ENCODE measurements at regions not wholly inside any gene's neighbourhood (a gene's known extent, or its start where the extent isn't known, plus 50 kb on each side); places are given as distances from the start of the nearest gene placed in this dataset.
A peak's percentile ranks its signal among the peaks of the same experiment; 100 is the strongest.

DNA sequence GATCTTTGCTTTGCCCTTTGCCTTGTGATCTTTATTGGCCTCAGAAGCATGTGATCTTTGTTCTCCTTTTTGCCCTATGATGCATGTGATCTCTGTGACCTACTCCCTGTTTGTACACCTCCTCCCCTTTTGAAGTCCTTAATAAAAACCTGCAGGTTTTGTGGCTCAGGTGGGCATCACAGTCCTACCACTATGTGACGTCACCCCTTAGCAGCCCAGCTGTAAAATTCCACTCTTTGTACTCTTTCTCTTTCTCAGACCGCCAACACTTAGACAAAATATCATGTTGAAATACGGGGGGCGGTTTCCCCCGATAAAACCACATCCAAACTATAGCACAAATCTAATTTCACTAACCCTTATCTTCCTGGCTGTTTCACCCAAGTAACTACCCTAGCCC, 76.7 kb upstream of the RAPGEF4 start:
- Mint-ChIP-seq H3K4me3 (no peak overlapping the region), H3K4me1 (no peaks in the 10 kb centered on the region), H3K27ac (no peak overlapping the region), H3K27me3 (peaks cover 0 to 4% of the 10 kb centered on the region in 2 donors), H3K9me3 (peaks cover 15 to 16% of the 10 kb centered on the region in 2 donors), H3K36me3 (peaks cover 6 to 9% of the 10 kb centered on the region in 2 donors)
- ATAC-seq (replicated peaks): no peak
- DNase-seq: no peak

DNA sequence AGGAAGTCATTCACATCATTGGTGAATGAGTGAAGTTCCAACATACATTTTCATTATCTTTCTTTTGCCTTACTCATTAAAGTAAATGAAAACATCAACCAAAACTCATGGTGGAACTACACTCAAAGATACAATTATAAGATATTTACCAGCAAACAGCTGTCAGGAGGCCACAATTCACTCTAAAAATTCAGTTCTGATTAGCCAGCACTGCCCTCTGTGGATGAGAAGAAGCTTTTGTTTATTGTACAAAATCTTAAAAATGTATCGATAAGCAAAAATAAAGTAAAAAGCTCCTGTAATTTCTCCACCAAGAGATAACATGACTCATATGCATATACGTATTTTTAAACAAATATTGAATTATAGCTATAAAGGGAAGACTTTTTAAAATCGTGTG, 73.5 kb upstream of the RAPGEF4 start:
- Mint-ChIP-seq H3K4me1 (no peaks in the 10 kb centered on the region), H3K4me3 (no peak overlapping the region), H3K36me3 (peaks cover 9 to 15% of the 10 kb centered on the region in 2 donors), H3K9me3 (peaks cover 28 to 30% of the 10 kb centered on the region in 2 donors), H3K27me3 (peaks cover 4 to 14% of the 10 kb centered on the region in 2 donors), H3K27ac (no peak overlapping the region)
- ATAC-seq (replicated peaks) (no peak), DNase-seq (no peak)

DNA sequence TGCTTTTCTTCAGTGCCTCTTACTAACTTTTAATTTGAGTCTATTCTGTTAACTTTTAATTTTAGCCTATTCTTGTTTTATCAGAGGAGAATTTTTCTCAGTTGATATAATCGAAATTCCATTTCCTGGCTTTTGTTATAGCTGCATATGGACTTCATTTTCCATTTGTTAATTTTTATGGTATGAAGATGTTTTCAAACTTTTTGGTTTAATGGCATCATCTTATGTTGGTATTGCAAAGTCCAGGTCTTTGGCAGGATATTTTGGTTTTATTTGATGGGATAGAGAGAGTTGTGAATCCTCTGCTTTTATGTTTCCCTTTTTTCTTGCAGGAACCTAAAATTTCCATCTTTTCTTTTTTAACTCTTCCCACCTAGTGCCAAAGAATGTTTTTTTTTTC, 70.9 kb upstream of the RAPGEF4 start:
- Mint-ChIP-seq H3K4me1 (no peaks in the 10 kb centered on the region), H3K36me3 (peaks cover 8 to 9% of the 10 kb centered on the region in 2 donors), H3K9me3 (peaks cover 14 to 22% of the 10 kb centered on the region in 2 donors), H3K27ac (no peak overlapping the region), H3K27me3 (peaks cover 4 to 14% of the 10 kb centered on the region in 2 donors), H3K4me3 (no peak overlapping the region)
- ATAC-seq (replicated peaks) (no peak), DNase-seq (no peak)

DNA sequence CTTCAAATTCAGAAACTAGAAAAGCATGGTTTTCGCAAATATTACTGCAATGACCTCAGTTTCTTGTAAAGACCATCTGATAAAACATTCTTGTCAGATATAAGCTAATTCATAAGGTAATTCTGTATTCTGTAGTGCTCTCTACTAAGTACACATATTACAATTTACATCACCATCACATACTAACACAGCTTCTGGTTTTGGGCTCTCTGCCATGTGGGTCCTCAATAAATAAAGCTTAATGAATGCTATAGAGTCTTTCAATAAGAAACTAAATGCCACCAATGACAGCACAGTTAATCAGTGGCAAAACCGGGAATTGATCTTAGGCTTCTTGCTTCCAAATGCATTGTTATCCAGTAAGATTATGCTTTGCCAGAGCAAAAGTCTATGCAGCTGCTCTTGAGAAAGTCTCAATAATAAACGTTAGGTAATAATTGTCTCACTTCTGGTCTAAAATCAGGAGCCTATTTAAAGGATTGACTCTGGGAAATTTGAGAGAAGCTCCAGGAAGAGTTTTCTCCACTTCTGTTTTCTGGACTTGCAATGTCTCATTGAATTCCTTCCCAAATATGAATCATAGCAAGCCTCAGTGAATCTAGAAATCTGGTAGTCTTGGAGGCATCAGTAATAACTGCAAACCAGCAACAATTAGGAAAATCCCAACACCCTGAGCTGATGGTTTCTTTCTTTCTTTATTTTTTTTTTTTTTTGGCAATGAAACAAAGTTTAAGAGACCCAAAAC, 67.9 kb upstream of the RAPGEF4 start:
- no peak overlapping the region for H3K4me3 Mint-ChIP-seq
- no peaks in the 10 kb centered on the region for H3K4me1 Mint-ChIP-seq
- no peak overlapping the region for H3K27ac Mint-ChIP-seq
- peaks cover 12 to 16% of the 10 kb centered on the region in 2 donors for H3K9me3 Mint-ChIP-seq
- H3K27me3 Mint-ChIP-seq: peaks cover 0 to 14% of the 10 kb centered on the region in 2 donors
- ATAC-seq (replicated peaks) (no peak), DNase-seq (no peak)
- peaks cover 4 to 6% of the 10 kb centered on the region in 2 donors for H3K36me3 Mint-ChIP-seq

DNA sequence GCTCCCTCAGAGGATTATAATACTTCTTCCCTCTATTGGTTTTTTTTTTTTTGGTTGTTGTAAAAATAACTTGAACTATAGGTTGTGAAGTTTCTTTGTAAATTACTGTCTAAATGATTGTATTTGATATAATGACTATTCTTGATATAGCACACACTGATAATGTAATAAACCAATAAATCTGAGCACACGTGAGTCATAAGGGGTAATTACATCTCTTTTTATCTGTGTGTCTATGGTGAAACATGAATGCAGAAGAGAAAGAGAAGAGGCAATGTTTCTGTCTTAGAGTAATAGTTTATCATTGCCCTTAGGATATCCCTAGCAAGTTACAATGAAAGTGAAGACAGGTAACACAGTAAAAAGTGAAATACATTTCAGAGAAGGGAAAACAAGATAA, 64.1 kb upstream of the RAPGEF4 start:
- H3K27ac Mint-ChIP-seq: no peak overlapping the region
- H3K4me1 Mint-ChIP-seq: peaks cover 3 to 6% of the 10 kb centered on the region in 2 donors
- no peak for ATAC-seq (replicated peaks)
- no peak for DNase-seq
- H3K27me3 Mint-ChIP-seq: peaks cover 3 to 16% of the 10 kb centered on the region in 2 donors
- peaks cover 8 to 12% of the 10 kb centered on the region in 2 donors for H3K9me3 Mint-ChIP-seq
- H3K4me3 Mint-ChIP-seq: no peak overlapping the region
- H3K36me3 Mint-ChIP-seq: peaks cover 2 to 7% of the 10 kb centered on the region in 2 donors

DNA sequence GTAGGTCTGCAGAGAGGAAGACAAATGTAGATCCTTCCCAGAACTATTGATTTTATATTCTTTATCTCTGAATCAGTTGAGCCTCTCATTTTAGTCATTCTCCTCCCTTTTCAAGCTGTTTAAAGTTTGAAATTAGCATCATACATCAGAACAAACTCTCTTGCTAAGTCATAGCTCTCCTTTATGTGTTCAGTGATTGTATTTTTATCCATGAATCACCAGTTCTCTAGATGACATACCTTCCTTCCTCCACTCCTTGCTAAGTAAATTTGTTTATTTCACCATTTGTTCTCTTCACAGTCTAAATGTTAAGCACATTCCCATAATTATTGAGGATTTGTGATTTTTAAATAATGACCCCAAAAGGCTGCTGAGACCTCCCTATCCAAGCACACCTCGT, 63.5 kb upstream of the RAPGEF4 start:
- ATAC-seq (replicated peaks): no peak
- Mint-ChIP-seq H3K4me1 (peaks cover 3 to 6% of the 10 kb centered on the region in 2 donors), H3K36me3 (peaks cover 2 to 6% of the 10 kb centered on the region in 2 donors), H3K9me3 (peaks cover 6 to 9% of the 10 kb centered on the region in 2 donors), H3K27me3 (peaks cover 3 to 16% of the 10 kb centered on the region in 2 donors), H3K27ac (no peak overlapping the region), H3K4me3 (no peak overlapping the region)
- no peak for DNase-seq

DNA sequence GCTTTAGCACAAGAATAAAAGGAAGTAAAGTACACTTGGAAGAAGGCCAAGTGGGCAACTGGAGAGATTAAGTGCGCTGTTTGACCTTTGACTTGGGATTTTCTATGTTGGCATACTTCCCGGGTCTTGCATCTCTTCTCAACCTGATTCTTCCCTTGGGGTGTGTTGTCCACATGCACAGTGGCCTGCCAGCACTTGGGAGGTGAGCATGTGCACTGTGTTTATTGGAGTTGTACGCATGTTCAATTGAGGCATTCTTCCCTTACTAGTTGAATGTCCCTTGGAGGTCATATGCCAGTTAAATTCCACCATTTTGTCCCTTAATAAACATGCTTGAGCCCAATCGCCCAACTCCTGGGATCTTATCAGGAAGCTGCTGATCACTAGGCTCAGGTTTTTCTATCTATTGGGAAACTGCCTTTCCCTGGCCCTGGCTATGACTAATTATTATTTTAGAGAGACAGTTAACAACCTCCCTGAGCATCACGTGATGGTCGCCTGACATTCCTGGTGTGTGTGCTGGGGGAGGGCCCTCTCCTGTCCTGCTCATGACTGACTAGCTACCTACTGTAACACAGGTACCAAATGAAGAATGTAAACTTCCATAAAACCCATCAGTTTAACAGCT, 62.5 kb upstream of the RAPGEF4 start:
- no peak overlapping the region for H3K4me3 Mint-ChIP-seq
- H3K27ac Mint-ChIP-seq: no peak overlapping the region
- H3K36me3 Mint-ChIP-seq: peaks cover 2 to 6% of the 10 kb centered on the region in 2 donors
- peaks cover 6 to 8% of the 10 kb centered on the region in 2 donors for H3K9me3 Mint-ChIP-seq
- no peak for DNase-seq
- peaks cover 3 to 6% of the 10 kb centered on the region in 2 donors for H3K4me1 Mint-ChIP-seq
- H3K27me3 Mint-ChIP-seq: peaks cover 3 to 16% of the 10 kb centered on the region in 2 donors
- no peak for ATAC-seq (replicated peaks)

DNA sequence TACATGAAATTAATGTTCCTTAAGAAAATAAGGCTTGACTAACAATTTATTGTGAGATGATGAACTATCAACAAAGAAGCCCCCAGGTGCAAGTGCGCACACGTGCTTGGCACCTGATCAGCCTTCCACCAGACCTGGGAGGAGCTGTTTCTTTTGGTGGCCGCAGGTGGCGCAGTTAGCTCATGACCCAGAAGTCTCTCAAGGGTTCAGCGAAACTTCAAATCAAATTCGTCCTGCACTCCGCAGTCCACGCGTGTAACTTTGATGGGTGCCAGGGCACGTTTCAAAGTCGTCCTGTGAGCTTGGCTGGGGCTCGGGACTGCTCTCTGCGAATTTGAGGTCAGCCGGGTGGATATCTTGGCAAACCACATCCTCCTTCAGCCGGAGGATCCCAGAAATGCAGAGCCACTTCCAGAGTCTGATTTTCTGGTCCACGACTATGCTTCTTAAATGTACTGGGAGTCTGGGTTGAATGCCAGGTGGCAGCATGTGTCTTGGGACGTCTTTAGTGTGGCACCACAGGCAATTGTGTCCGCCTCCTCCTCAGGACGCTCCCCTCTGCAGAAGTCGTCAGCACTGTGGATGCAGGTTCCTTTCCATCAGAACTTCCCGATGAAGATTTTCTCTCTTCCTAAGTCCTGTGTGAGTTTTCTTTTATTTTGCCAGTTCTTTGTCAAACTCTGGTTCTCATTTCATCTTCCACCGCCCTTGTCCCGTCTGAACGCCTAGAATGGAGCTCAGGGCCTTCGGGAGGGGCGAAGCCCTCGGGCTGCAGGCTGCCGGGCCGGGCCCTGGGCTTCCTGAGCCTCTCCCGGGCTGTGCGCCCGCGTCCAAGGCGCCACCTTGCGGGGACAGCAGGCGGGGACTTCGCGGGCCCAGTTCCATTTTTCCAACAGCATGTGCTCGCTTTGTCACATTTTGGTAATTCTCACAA, 61.3 kb upstream of the RAPGEF4 start:
- Mint-ChIP-seq H3K27me3 (peaks cover 3 to 16% of the 10 kb centered on the region in 2 donors), H3K4me1 (peaks cover 3 to 6% of the 10 kb centered on the region in 2 donors), H3K9me3 (peaks cover 6 to 8% of the 10 kb centered on the region in 2 donors), H3K36me3 (peaks cover 2 to 6% of the 10 kb centered on the region in 2 donors), H3K27ac (no peak overlapping the region), H3K4me3 (peak overlapping the region; percentile 55 to 76)
- peak; percentile 79 to 80 for ATAC-seq (replicated peaks)
- DNase-seq: no peak

DNA sequence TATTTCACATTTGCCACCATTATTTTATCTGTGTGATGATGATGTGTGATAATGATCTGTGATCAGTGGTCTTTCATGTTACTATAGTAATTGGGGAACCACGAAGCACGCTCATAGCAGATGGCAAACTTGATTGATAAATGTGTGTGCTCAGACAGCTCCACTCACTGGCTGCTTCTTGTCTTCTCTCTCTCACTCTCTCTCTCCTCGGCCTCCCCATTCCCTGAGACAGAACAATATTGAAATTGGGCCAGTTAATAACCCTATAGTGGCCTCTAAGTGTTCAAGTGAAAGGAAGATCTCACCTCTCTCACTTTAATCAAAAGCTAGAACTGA, 60.7 kb upstream of the RAPGEF4 start:
- peaks cover 3 to 6% of the 10 kb centered on the region in 2 donors for H3K4me1 Mint-ChIP-seq
- DNase-seq (no peak), ATAC-seq (replicated peaks) (peak in 1 of 2 donors; percentile 10)
- H3K9me3 Mint-ChIP-seq: peaks cover 6 to 8% of the 10 kb centered on the region in 2 donors
- H3K27ac Mint-ChIP-seq: no peak overlapping the region
- peaks cover 3 to 16% of the 10 kb centered on the region in 2 donors for H3K27me3 Mint-ChIP-seq
- no peak overlapping the region for H3K4me3 Mint-ChIP-seq
- H3K36me3 Mint-ChIP-seq: peaks cover 2 to 6% of the 10 kb centered on the region in 2 donors

DNA sequence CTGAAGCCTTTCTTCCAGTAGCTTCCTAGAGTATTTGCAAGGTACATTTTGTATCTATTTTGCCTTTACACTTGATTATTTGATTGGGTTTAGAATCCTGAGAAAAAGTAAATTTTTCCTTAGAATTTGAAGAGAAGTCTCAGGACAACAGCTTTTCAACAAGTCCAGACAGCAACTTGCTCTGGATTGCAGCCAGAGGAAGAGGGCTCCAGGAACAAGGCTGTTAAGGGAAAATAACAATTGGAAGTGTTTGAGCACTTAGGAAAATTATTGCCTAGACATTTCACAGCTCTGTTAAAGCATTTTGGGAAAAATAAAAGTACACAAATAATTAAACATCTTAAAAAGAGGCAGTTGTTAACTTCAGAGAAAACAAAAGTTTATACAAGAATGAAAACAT, 58.3 kb upstream of the RAPGEF4 start:
- Mint-ChIP-seq H3K4me1 (peaks cover 3 to 6% of the 10 kb centered on the region in 2 donors), H3K27me3 (peaks cover 3 to 16% of the 10 kb centered on the region in 2 donors), H3K4me3 (no peak overlapping the region), H3K9me3 (peaks cover 8 to 10% of the 10 kb centered on the region in 2 donors), H3K36me3 (peaks cover 2 to 11% of the 10 kb centered on the region in 2 donors), H3K27ac (no peak overlapping the region)
- DNase-seq (no peak), ATAC-seq (replicated peaks) (no peak)

DNA sequence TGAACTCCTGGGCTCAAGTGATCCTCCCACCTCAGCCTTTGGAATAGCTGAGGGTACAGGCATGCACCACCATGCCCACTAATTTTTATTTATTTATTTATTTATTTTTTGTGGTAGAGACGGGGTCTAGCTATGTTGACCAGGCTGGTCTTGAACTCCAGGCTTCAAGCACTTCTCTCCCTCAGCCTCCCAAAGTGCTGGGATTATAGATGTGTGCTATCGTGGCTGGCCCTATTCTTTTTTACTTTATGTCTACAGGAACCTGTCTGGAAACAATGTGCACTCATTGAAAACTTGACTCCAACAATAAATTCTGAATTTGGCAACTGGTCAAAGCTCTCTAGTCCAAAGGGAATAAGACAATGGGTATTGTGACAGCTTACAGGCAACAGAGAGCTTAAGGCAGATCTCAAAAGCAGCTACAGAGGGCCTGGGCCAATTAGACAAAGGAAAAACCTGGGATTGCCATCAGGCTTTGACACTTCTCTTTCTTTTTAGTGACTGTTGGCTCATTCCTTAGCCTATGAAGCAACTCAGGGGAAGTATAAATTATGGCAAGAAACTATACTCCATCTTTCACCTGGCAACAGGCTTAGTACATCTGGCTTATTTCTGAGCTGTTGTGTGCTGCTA, 55.1 kb upstream of the RAPGEF4 start:
- ATAC-seq (replicated peaks) (no peak), DNase-seq (no peak)
- peaks cover under 1 to 3% of the 10 kb centered on the region in 2 donors for H3K27me3 Mint-ChIP-seq
- H3K4me1 Mint-ChIP-seq: no peaks in the 10 kb centered on the region
- H3K9me3 Mint-ChIP-seq: peaks cover 12 to 20% of the 10 kb centered on the region in 2 donors
- H3K4me3 Mint-ChIP-seq: no peak overlapping the region
- peaks cover 4 to 16% of the 10 kb centered on the region in 2 donors for H3K36me3 Mint-ChIP-seq
- H3K27ac Mint-ChIP-seq: no peak overlapping the region

DNA sequence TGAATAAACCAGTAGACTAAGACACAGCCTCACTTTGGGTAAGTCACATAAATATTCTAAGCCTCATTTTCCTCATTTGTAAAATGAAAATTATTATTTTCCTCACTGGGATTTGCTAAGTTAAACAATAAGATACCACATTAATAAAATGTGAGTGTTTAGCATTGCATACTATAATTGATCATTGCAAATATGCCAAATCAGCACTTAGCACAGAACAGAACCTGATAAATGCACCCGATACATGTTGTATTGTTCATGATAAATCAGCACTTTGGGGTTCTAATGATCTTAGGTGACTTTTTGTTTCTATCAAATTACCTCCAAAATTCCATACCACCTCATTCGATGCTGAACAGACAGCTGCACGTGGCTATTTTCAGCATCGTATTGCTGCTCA, 50.2 kb upstream of the RAPGEF4 start:
- Mint-ChIP-seq H3K4me1 (no peaks in the 10 kb centered on the region), H3K27ac (no peak overlapping the region), H3K9me3 (peaks cover 16 to 28% of the 10 kb centered on the region in 2 donors), H3K4me3 (no peak overlapping the region), H3K27me3 (peaks cover 0 to 6% of the 10 kb centered on the region in 2 donors), H3K36me3 (peaks cover 9 to 25% of the 10 kb centered on the region in 2 donors)
- DNase-seq (no peak), ATAC-seq (replicated peaks) (no peak)
